GM12874 (cell line): ENCODE measurements at regions not wholly inside any gene's neighbourhood (a gene's known extent, or its start where the extent isn't known, plus 50 kb on each side); places are given as distances from the start of the nearest gene placed in this dataset.

Experiments
- CTCF ChIP-seq: IDR thresholded peaks from 2 replicates; pipeline ENCODE4 v1.5.1; 2011; ENCODE audit warnings: low read depth, mild to moderate bottlenecking, control low read depth, low read length, moderate library complexity; ENCODE audit not compliant: insufficient read depth

GRCh38 chr1:89459081-89459480 is 65.5 kb upstream of the LRRC8B start:
- TF ChIP-seq CTCF, result no peak

GRCh38 chr1:89460325-89460724 is 64.3 kb upstream of the LRRC8B start:
- TF ChIP-seq CTCF, result no peak

- no peak for TF ChIP-seq CTCF
These were observed 62.4 kb upstream of the LRRC8B start for GRCh38 chr1:89462250-89462649.

- no peak for TF ChIP-seq CTCF
These were observed 60.6 kb upstream of the LRRC8B start for GRCh38 chr1:89464008-89464407.

GRCh38 chr1:89465201-89465600 is 59.4 kb upstream of the LRRC8B start:
- no peak for TF ChIP-seq CTCF

GRCh38 chr1:89466307-89466930 is 58.2 kb upstream of the LRRC8B start:
- no peak for TF ChIP-seq CTCF

GRCh38 chr1:89472253-89472652 is 52.4 kb upstream of the LRRC8B start:
- TF ChIP-seq CTCF, result no peak

- no peak for TF ChIP-seq CTCF
These were observed 51.7 kb upstream of the LRRC8B start for GRCh38 chr1:89472886-89473417.
